Stimulated activated CD4-positive, alpha-beta T cell treated with anti-CD3 and anti-CD28 coated beads, Interleukin-15, amount 100 ng/mL, for 48 hours (primary cell): ENCODE measurements at regions not wholly inside any gene's neighbourhood (a gene's known extent, or its start where the extent isn't known, plus 50 kb on each side); places are given as distances from the start of the nearest gene placed in this dataset.
"Not testable (repeated sequence)": the region's sequence is repeated elsewhere in the genome, so short reads cannot be mapped to it uniquely, and the experiment has no call there.

Experiments used
- DNase-seq, 2 donors: peaks; one replicate each; pipeline ENCODE4 v3.0.0-alpha.2; 2020; ENCODE audit warnings: low read depth in 2 of 2

DNA sequence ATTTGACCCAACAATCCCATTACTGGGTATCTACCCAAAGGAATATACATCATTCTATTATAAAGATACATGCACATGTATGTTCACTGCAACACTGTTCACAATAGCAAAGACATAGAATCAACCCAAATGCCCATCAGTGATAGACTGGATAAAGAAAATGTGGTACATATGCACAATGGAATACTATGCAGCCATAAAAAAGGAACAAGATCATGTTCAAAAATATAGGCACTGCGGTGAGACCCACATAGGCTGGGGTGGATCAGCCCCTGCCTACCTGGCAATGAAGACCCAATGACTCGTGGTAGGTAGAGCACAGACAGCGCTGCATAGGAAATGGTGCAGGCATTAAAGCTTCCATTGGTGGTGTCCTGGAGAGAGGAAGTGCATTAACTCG is 88.6 kb upstream of the NFIL3 start:
- not testable (repeated sequence) for DNase-seq

DNA sequence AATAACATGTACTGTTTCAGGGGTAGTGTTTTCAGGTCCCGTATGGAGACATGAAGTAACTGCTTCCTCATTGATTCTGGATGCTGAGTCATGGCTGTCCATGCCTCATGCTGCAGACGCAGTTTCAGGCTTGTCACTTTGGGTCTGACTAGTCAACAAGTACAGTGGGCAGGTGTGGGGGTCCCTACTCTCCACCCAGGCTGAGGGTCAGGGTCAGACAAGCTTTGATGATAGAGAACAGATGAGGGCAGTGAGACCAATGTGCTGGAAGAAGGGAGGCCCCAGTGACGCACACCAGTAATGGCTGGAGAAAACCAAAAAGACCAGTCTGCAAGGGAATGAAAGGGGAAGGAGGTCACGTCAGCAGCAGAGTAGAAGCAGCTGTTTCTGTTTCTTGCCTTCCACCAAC is 80.0 kb upstream of the NFIL3 start:
- no peak for DNase-seq

DNA sequence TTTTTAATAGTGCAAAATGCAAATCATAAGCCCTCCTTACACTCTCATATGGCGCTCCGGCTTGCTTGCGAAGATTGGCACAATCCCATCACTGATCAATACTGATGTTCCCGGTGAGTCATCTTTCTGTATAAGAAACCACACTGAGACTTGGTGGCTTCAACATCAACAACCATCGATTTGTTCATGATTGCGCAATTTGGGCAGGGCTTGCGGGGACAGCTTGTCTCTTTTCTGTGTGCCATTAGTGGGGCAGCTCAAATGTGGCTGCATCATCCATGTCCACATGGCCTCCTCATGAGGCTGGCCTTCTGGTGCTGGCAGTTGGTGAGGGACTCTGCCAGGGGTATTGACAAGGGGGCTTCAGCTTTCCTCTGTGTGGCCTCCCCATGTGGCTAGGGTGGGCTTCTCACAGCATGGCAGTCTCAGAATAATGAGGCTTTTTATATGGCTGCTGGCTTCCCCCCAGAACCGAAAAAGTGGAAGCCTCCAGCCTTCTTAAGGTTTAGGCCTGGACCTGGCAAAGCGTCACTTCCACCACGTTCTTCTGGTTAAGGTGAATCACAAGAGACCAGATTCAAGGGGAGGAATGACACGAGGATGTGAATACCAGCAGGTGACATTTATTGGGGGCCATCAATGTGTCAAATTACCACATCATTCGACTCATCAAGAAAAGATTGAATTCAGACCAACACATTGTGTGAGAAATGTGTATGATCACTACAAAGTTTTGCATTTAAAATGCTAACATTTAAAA is 79.5 kb upstream of the NFIL3 start:
- no peak for DNase-seq

DNA sequence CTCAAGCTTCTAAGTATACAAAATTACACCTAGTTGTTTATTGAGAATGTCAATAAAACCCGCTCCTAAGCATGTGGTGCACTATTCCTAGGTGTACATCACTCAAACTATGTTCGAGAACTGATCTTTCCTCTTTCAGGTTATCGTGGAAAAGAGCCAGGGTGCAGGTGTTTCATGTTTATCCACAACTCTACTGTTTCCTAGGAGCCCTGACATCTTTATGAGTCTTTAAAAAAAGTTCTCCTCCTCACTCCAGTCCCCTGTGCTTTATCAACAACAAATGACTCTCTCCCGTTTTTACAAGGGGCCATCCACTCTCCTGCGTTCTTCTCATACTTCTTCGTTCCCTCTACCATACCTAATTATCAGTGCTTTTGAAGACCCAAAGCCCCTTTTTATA is 78.8 kb upstream of the NFIL3 start:
- DNase-seq, result no peak

DNA sequence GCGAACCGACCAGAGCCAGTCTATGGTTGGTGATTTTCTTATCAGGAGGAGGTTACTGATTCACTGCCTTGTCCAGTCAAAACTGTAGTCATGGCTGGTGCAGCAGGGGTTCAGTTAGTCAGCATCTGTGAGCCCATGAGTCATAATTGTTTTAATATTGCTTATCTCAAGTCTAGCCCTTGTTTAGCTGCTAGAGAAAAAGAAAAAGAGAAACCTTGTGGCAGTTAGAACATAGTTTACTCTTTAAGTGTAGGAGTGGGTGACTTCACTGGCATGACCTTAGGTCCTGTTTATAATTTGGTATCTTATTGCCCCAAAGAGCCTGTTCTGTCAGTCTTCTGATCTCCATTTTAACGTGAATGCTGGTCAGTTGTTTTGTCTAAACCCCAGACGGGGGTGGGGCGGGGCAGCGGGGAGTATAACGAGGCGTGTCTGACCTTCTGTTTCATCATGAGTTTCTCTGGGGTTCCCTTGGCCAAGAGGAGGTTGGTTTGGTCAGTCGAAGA is 76.9 kb upstream of the NFIL3 start:
- peak in 1 of 2 donors; percentile 10 for DNase-seq

DNA sequence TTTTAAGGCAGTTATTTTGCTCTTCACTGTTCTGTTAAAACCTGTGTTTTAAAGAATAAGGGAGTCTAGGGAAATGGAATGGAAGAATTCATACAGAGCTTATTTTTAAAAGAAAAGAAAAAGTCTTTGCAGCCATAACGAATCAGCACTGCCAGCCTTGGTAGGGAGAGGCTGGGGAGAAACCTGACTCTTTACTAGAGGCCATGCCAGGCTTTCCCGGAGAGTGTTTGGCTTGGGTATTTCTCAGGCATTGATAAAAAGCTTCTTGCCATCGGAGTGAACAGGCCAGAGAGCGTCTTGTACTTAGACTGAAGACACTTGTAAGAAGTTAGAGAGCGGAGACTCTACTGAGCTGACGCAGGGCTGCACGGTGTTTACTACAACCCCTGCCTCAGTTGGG is 72.7 kb upstream of the NFIL3 start:
- no peak for DNase-seq

DNA sequence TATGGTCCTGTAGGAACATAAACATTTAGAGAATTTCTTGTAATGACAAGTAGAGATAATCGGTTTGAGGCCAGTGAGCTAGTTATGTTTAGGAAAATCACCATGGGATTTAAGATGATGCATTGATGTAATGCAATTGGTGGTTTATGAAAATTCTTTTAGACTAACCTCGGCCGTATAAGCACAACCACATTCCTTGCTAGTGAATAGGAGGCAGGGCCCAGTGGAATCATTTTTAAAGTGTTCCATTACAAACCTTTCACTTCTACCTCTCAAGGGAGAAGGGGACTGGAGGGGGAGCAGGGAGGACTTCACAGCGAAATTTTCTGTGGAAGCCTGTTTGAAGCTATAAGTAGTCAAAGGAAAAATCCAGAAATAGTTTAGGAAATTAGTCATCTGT is 71.8 kb upstream of the NFIL3 start:
- DNase-seq, result no peak

DNA sequence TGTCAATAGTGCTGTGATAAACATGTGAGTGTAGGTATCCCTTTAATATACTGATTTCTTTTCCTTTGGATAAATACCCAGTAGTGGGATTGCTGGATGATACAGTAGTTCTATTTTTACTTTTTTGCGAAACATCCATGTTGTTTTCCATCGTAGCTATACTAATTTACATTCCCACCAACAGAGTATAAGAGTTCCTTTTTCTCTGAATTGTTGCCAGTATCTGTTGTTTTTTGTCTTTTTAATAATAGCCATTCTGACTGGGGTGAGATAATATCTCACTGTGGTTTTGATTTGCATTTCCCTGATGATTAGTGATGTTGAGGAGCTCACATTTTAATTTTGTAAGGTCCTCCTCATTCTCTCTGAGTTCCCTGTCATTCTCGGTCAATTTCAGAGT is 71.1 kb upstream of the NFIL3 start:
- no peak for DNase-seq

DNA sequence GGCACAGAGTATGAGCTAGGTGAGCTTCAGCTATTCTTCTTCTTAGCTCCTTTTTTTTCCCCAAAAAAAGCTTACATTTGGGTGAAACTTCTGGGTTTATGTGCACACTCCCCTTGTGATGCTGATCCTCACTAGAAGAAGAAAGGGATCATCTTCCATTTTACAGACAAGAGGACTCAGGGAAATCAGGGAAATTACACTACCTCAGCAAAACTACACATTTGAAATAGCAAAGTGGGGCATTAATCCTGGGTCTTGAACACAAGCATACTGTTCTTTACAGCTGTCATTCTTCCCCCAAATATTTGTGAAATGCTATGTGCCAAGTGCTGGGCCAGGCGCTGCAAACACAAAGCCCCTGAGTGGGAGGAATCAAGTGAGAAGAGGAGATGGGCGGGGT is 68.6 kb upstream of the NFIL3 start:
- no peak for DNase-seq

DNA sequence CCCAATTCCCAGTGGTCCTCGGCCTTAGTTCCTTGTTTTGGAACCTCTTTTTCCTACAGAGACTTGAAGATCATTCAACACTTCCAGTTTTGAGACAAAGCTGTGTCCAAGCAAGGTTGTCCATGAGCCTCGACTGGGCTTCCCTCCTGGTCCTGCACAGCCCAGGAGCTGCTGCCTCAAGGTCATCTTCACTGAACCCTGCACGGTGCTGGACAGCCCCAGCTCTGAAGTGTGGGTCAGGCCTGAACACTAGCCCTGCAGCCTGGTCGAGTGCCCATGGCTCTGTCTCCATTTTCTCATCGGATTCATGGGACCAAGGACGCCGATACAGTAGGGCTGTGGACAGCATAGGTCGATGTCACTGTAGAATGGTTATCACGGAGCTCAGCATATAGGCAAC is 68.0 kb upstream of the NFIL3 start:
- DNase-seq, result no peak

DNA sequence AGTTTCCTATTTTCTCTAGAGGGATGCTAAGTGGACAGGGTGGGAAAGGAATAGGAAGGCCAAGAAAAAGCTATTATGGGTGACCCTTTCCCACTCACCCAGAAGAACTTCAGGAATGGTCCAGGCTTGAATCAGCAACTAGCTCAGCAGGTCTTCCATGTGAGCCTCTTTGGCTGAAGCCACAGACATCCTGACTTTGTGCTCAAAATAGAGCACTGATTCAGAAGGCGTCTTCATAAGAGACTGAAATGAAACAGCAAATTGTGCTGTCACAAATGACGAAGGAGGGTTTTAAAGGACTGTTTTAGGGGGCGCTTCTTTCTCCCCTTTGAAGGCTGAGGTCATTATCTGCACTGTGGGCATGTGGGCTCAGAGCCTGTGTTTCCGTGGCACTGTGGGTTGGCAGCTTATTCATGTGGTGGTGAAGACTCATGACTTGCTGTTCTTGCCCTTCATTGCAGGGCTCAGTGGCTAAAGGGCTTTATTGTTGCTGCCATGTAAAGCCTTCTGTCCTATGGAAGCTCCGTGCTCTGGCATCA is 65.8 kb upstream of the NFIL3 start:
- DNase-seq, result no peak

DNA sequence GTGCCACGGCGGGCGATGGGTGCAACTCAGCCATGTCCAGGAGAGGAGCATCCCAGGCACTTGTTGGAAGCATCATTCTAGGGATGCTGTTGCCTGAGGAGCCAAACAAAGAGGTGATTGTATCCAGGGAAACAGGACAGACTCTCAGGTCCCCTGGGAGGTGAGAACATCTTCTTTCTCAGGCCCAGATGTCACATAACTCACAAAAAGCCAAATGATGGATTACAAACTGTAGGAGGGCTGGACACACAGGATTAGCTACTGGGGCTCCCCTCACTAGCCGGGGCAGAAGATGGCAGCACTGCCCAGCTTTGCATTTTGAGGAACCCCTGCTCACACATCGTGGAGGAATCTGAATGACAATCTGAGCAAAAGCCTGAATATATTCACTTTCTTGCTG is 64.7 kb upstream of the NFIL3 start:
- DNase-seq, result no peak

DNA sequence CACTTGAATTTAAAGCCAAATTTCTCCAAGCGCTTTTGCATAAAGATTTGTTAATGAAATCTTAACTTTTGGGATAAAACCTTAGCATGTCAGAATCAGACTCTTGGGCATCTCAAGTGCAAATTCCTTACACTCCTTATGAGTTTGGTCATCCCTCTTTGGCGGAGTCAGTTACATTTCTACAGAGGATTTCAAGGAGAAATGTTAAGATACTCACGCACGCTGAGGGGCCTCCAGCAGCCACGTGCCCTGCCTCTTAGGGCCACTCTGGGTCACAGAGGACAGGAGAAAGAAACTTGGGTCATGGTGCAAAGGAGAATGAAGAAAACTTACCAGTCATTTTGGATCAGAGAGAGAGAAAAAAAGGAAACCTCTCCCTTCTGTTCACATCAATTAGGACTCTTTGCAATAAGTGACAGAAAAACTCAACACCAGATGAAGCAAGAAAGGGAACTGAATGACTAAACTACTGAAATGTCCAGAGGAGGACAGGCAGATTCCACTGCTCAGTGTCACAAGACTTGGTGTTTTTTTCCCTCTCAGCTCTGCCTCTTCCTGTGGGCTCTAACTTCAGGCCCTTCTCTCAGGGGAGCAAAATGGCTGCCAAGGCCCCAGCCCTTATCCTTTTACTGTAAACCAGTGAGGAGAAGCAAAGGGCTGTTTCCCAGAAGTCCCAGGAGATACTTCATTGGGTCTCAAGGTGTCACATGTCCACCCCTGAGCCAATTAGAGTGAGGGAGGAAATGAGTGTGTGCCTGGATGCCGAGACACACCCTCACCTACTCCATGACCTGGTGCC is 63.3 kb upstream of the NFIL3 start:
- no peak for DNase-seq

DNA sequence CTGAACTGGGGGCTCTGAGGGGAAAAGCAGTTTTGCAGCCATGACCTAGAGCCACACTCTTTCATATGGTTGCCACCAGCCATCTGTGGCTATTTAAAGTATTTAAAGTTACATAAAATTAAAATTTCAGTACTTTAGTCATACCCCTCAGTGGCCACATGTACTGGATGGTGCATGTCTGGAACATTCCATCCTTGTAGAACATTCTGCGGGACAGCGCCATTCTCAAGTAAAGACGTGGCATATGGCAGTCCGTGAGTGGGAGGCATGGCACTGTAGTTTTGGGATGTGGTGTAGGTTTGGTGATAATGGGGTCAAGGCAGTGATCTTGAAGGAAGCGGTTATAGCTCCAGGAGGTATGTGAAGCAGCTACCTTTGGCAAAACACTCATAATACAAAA is 61.4 kb upstream of the NFIL3 start:
- no peak for DNase-seq

DNA sequence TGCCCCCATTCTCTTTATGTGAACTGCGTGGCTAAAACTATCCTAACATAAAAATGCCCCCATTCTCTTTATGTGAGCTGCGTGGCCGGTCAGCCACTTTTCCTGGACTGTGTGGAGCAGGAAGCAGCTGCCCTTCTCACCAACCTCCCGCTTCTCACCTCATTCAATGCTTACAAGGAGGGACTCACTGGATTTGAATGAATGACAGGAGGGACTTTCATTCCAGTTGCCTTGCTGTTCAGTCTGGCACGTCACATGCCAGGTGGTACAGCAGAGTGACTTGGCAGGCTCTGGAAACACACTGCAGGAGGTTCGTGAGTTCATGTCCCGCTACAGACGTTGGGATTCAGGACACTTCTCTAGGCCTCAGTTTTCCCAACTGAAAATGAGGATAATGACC is 60.2 kb upstream of the NFIL3 start:
- no peak for DNase-seq

DNA sequence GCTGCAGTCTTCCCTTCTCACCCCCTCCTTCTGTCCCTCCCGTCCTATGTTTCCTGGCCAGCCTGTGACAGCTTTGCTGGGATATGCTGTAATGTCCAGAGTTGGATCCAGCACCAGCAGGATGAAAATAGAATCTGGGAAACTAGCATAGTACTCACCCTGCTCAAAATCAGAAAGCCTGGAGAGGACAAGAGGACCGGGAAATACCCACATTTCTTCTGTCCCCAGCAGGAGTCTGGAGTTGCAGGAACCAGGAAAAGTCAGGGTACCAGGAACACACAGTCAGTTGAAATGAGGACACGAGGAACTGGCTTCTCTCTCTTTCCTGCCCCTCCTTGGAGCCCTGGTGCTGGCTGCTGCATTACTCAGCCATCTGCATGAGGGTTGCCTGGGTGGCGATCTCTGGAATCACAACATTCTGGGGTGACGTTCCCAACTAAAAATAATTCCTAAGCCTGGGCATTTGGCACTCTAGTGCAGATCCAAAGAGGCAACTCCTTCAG is 59.6 kb upstream of the NFIL3 start:
- no peak for DNase-seq

DNA sequence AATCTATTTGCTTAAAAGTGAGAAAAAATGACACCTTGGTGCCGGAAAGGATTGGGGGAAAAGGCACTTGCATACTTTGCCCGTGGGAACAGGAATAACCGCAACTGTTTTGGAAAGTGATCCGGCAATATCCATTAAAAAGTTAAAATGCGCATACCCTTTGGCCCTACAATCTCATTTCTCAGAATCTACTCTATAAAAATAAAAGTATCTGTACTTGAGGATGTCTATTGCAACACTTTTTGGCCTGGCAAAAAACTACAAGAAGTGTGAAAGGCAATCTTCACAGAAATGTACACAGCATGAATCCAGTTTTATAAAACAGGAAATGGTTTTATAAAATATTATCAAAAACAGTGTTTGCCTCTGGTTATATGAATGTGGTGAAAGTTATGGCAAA is 58.3 kb upstream of the NFIL3 start:
- no peak for DNase-seq

DNA sequence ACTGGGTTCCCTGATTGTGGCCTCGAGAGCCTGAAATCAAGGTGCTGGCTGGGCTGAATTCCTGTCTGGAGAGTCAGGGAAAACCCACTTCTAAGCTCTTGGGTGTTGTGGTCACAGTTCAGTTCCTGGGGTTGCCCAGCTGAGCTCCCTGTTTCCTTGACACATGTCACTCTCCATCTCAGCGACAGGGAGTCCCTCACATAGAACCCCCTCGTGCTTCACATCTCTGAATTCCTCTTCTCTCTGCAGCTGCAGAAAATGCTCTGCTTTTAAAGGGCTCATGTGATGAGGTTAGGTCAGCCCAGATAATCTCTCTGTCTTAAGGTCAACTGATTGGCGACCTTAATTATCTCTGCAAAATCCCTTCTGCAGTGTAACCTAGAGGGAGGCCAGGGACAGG is 53.5 kb upstream of the NFIL3 start:
- no peak for DNase-seq

DNA sequence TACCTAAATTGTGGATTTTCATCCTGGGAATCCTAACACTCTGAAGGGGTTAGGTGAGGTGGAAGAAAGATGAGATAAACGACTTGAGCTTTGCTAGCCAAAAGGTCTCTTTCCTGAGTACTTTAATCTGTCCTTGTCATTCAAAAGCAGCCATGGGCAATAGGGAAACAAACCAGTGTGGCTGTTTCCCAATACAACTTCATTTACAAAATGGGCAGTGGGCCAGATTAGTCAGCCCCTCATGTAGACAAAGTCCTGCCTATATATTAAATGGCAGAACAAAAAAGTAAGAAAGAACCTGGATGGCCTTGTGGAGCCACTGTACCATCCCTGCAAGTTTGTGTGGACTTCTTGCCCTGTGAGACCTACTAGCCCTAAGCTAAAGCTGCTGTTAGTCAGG is 51.0 kb upstream of the NFIL3 start:
- no peak for DNase-seq
